Ascending aorta (tissue), 2 donors: ENCODE measurements at regions not wholly inside any gene's neighbourhood (a gene's known extent, or its start where the extent isn't known, plus 50 kb on each side); places are given as distances from the start of the nearest gene placed in this dataset.

Experiments used
- DNase-seq, 2 donors: peaks; one replicate each; pipeline ENCODE4 v3.0.0-alpha.2; 2019; ENCODE audit warnings: low spot score in 2 of 2
- H3K27ac ChIP-seq, 2 donors: fragments of 200-600 bp; sonication (generic); one replicate each; pipeline ENCODE4 v1.5.1; 2016 to 2017; ENCODE audit warnings: mild to moderate bottlenecking in 1 of 2
- H3K27me3 ChIP-seq: fragments of 200-600 bp; sonication (generic); one replicate; pipeline ENCODE4 v1.5.1; 2017
- H3K36me3 ChIP-seq, 2 donors: fragments of 200-600 bp; sonication (generic); one replicate each; pipeline ENCODE4 v1.5.1; 2016
- H3K4me1 ChIP-seq, 2 donors: fragments of 200-600 bp; sonication (generic); one replicate each; pipeline ENCODE4 v1.5.1; 2016 to 2017; ENCODE audit warnings: mild to moderate bottlenecking in 1 of 2
- H3K4me3 ChIP-seq, 2 donors: fragments of 200-600 bp; sonication (generic); one replicate each; pipeline ENCODE4 v1.5.1; 2016 to 2017; ENCODE audit warnings: mild to moderate bottlenecking in 1 of 2
- H3K9me3 ChIP-seq, 2 donors: fragments of 200-600 bp; sonication (generic); one replicate each; pipeline ENCODE4 v1.5.1; 2016
- CTCF ChIP-seq, 3 experiments: fragments of 200-600 bp in 2 of 3; fragments of 450-650 bp in 1 of 3; sonication (generic) in 2 of 3; IDR thresholded peaks; one replicate each; pipeline ENCODE4 v1.5.1; 2016 to 2019; ENCODE audit warnings: antibody characterized with exemption in 3 of 3, mild to moderate bottlenecking in 1 of 3, moderate library complexity in 1 of 3
- intact Hi-C: fragments of 100-400 bp; cut with DNase I; formaldehyde crosslinking; loops from one replicate; pipeline ENCODE4 v1.15.1; 2023

- peak overlapping the region; percentile 73 to 76 for H3K27ac ChIP-seq
- peak overlapping the region; percentile 51 to 63 for H3K4me3 ChIP-seq
- peaks cover 0 to 3% of the 10 kb centered on the region in 2 donors for H3K9me3 ChIP-seq
- H3K36me3 ChIP-seq = no peaks in the 10 kb centered on the region
- H3K27me3 ChIP-seq = no peaks in the 10 kb centered on the region
- peak in 1 of 3 experiments; percentile 44 for TF ChIP-seq CTCF (IDR thresholded peaks at IDR 0.05)
- DNase-seq = peak; percentile 22 to 72
- intact Hi-C loops = loop anchor here (5.0 to 10.0 kb wide), 3 partner anchors 63 to 128 kb away; no protein-coding TSS in a partner anchor
- H3K4me1 ChIP-seq = no peaks in the 10 kb centered on the region
These were observed 464.5 kb downstream of the USP25 start for GRCh38 chr21:16194095-16194787.

- H3K27ac ChIP-seq = peak overlapping the region; percentile 73 to 76
- H3K36me3 ChIP-seq = no peaks in the 10 kb centered on the region
- peaks cover 0 to 3% of the 10 kb centered on the region in 2 donors for H3K9me3 ChIP-seq
- H3K4me3 ChIP-seq = peak overlapping the region; percentile 51 to 63
- H3K4me1 ChIP-seq = no peaks in the 10 kb centered on the region
- intact Hi-C loops = loop anchor here (5.0 to 10.0 kb wide), 3 partner anchors 62 to 127 kb away; no protein-coding TSS in a partner anchor
- TF ChIP-seq CTCF (IDR thresholded peaks at IDR 0.05) = no peak
- H3K27me3 ChIP-seq = no peaks in the 10 kb centered on the region
- no peak for DNase-seq
These were observed 465.2 kb downstream of the USP25 start for GRCh38 chr21:16194788-16195537.

DNA sequence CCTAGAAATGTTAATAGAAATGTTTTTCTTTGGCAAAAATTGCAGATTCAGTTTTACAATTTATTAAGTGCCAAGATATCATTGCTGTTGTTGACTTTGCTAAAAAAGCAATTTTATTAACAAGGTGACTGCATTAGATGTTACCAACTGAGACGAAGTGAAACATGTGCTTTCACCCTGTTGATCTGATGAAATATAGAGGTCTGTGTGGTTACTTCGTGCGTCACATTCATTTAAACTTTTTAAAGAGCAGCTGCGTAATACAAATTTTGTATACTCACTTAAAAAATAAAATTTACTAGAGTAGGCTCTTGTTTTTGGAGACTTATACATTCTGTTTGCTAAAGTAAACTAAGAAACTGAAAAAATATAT is 465.7 kb downstream of the USP25 start:
- no peaks in the 10 kb centered on the region for H3K36me3 ChIP-seq
- no peaks in the 10 kb centered on the region for H3K4me1 ChIP-seq
- no peak for DNase-seq
- H3K9me3 ChIP-seq = no peaks in the 10 kb centered on the region
- TF ChIP-seq CTCF (IDR thresholded peaks at IDR 0.05) = no peak
- peak overlapping the region; percentile 73 to 76 for H3K27ac ChIP-seq
- peak overlapping the region; percentile 51 to 63 for H3K4me3 ChIP-seq
- intact Hi-C loops = loop anchor here (10.0 kb wide), 1 partner anchor 111 kb away; no protein-coding TSS in a partner anchor
- H3K27me3 ChIP-seq = no peaks in the 10 kb centered on the region

DNA sequence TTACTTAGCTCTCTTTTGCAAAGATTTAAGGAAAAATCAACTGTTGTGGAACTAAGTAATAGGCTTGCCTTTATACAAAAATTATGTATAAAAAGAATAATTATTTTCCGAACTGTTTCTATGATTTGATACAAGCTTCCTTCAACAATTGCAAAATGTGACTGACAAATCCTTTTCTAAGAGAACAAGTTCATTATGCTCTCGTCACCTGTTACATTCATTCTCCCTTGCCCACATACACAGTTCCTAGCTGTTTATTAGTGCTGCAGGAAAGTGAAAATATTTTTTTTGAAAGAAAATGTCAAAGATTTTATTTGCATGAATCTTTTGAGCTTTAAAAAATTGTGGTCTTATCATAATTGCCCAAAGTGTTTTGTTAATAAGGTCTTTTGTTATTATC is 466.2 kb downstream of the USP25 start:
- intact Hi-C loops = loop anchor here (2.0 to 10.0 kb wide), 2 partner anchors 17 to 111 kb away; no protein-coding TSS in a partner anchor
- H3K27me3 ChIP-seq = no peaks in the 10 kb centered on the region
- H3K4me1 ChIP-seq = no peaks in the 10 kb centered on the region
- no peaks in the 10 kb centered on the region for H3K9me3 ChIP-seq
- H3K36me3 ChIP-seq = no peaks in the 10 kb centered on the region
- DNase-seq = no peak
- peak overlapping the region; percentile 73 to 76 for H3K27ac ChIP-seq
- TF ChIP-seq CTCF (IDR thresholded peaks at IDR 0.05) = no peak
- peak overlapping the region; percentile 51 to 63 for H3K4me3 ChIP-seq

GRCh38 chr21:16198546-16198945 is 468.8 kb downstream of the USP25 start:
- Histone ChIP-seq H3K9me3 (no peaks in the 10 kb centered on the region), H3K27ac (no peak overlapping the region), H3K27me3 (no peaks in the 10 kb centered on the region), H3K4me1 (no peaks in the 10 kb centered on the region), H3K4me3 (no peak overlapping the region), H3K36me3 (no peaks in the 10 kb centered on the region)
- intact Hi-C loops = loop anchor here (10.0 kb wide), 1 partner anchor 114 kb away; no protein-coding TSS in a partner anchor
- no peak for DNase-seq
- TF ChIP-seq CTCF (IDR thresholded peaks at IDR 0.05) = no peak
